ENCODE measurements at regions not wholly inside any gene's neighbourhood (a gene's known extent, or its start where the extent isn't known, plus 50 kb on each side); places are given as distances from the start of the nearest gene placed in this dataset.

GRCh38 chr6:145147981-145148749 lies 587.2 kb downstream of the EPM2A start:
- TF ChIP-seq SUZ12 (IDR thresholded peaks at IDR 0.05): no peak
- TF ChIP-seq SP1 (IDR thresholded peaks at IDR 0.05): no peak
- no peak for TF ChIP-seq FOXA1 (IDR thresholded peaks at IDR 0.05)
- no peak for TF ChIP-seq HDGF (IDR thresholded peaks at IDR 0.05; ENCODE audit: borderline replicate concordance)
- no peak for TF ChIP-seq FOXM1 (IDR thresholded peaks at IDR 0.05; ENCODE audit: borderline replicate concordance)
- TF ChIP-seq BHLHE40 (IDR thresholded peaks at IDR 0.05; ENCODE audit: borderline replicate concordance): no peak
- no peak for TF ChIP-seq ARNT (IDR thresholded peaks at IDR 0.05)
- TF ChIP-seq ZNF384 (IDR thresholded peaks at IDR 0.05): no peak
- no peak for TF ChIP-seq FOXK2 (IDR thresholded peaks at IDR 0.05)
- TF ChIP-seq NFRKB (IDR thresholded peaks at IDR 0.05): no peak
- no peak for TF ChIP-seq TARDBP (IDR thresholded peaks at IDR 0.05)
